Breast epithelium (tissue), 3 donors: ENCODE measurements at regions not wholly inside any gene's neighbourhood (a gene's known extent, or its start where the extent isn't known, plus 50 kb on each side); places are given as distances from the start of the nearest gene placed in this dataset.
"Not testable (repeated sequence)": the region's sequence is repeated elsewhere in the genome, so short reads cannot be mapped to it uniquely, and the experiment has no call there.

Source experiments
- CTCF ChIP-seq, 3 donors: fragments of 450-650 bp; IDR thresholded peaks; one replicate each; pipeline ENCODE4 v1.5.1; 2016 to 2017; ENCODE audit warnings: antibody characterized with exemption in 3 of 3, mild to moderate bottlenecking in 3 of 3, moderate library complexity in 3 of 3
- POLR2A ChIP-seq: fragments of 450-650 bp; IDR thresholded peaks from one replicate; pipeline ENCODE4 v1.6.1; 2016; ENCODE audit warnings: antibody characterized with exemption, mild to moderate bottlenecking, moderate library complexity

GRCh38 chr9:67288797-67289196 is 296.4 kb upstream of the SPATA31A3 start:
- not testable (repeated sequence) for TF ChIP-seq POLR2A; CTCF (IDR thresholded peaks at IDR 0.05)
